ENCODE measurements at regions not wholly inside any gene's neighbourhood (a gene's known extent, or its start where the extent isn't known, plus 50 kb on each side); places are given as distances from the start of the nearest gene placed in this dataset.

- in situ Hi-C loops (cut with HindIII; ENCODE audit: low pct_unique_long_range_greater_than_20kb, low sequenced_read_pairs) (no loop called here), intact Hi-C loops (cut with micrococcal nuclease; ENCODE audit: unreplicated experiment) (no loop called here)
- ATAC-seq (no peak), DNase-seq (ENCODE audit: low read depth, low spot score) (no peak)
- ChIA-PET CTCF (no interaction called here), POLR2A (interaction anchor here (0.8 kb wide), 1 partner anchor 13 kb away, joined by 3 read pairs; no protein-coding TSS in a partner anchor)
- Histone ChIP-seq H3K27me3 (ENCODE audit: control insufficient read depth, insufficient read depth, low read length) (no peaks in the 10 kb centered on the region), H3K4me1 (ENCODE audit: control insufficient read depth, insufficient read depth, low read length) (no peaks in the 10 kb centered on the region), H3K27ac (ENCODE audit: low read length) (no peak overlapping the region), H3K9me3 (ENCODE audit: control insufficient read depth, insufficient read depth, low read depth, low read length) (no peaks in the 10 kb centered on the region; the same call in 1 of the 2 replicates), H3K4me3 (ENCODE audit: low read depth in 2 of 2, low read length in 2 of 2) (no peak overlapping the region), H3K36me3 (ENCODE audit: control insufficient read depth, insufficient read depth, low read length) (no peaks in the 10 kb centered on the region)
- TF ChIP-seq SIN3A (IDR thresholded peaks at IDR 0.05; ENCODE audit: borderline replicate concordance, insufficient read depth, low read depth, low read length) (no peak), POLR2AphosphoS5 (IDR thresholded peaks at IDR 0.05; ENCODE audit: low read depth, low read length) (no peak), CTCF (IDR thresholded peaks at IDR 0.05) (no peak), REST (IDR thresholded peaks at IDR 0.05; ENCODE audit: insufficient read depth in 1 of 2, low read depth in 2 of 2, low read length in 1 of 2) (no peak), TCF7L2 (IDR thresholded peaks at IDR 0.05; ENCODE audit: low read depth, low read length) (no peak)
- no TSS peak for BruUV-seq (replicated peaks)
These were observed 100.1 kb downstream of the HOXA1 start for GRCh38 chr7:26995666-26996065.

DNA sequence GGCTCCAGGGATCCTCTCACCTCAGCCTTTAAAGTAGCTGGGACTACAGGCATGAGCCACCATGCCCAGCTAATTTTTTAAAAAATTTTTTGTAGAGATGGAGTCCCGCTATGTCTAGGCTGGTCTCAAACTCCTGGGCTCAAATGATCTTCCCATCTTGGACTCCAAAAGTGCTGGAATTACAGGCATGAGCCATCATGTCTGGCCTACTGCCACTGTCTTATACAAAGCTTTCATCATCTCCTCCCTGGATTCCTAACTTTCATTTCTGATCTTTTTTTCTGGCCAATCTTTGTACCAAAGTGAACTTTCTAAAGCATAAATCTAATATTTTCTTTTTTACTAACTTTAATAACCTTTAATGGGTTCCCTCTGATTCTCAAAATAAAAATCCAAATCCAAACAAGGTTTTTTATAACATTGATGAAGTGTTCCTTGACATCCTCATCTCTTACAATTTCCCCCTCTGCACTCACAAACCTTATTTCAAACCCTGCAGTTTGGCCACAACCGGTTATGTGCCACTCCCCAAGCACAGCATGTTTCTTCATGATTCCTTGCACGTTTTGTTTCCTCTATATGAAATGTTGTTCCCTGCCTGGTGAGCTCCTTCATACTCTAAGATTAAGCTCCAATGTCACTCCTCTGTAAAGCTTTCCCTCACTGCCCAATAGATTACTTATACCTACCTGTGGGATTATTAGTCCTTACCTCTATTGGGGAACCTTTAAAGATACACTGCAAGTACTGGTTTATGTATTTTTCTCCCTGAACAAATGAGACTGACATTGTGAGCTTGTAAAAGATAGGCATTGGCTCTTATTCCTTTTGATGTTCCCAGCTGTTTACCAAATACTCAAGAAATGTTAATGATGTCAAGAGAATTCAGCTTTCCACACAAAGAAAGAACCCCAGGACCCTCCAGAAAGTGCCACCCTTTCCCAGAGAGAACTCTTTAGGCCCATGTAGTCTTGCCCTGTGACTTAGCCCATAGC lies 101.7 kb downstream of the HOXA1 start:
- in situ Hi-C loops (cut with HindIII; ENCODE audit: low pct_unique_long_range_greater_than_20kb, low sequenced_read_pairs), result no loop called here
- Histone ChIP-seq H3K4me3 (ENCODE audit: low read depth in 2 of 2, low read length in 2 of 2) (no peak overlapping the region), H3K27ac (ENCODE audit: low read length) (no peak overlapping the region), H3K4me1 (ENCODE audit: control insufficient read depth, insufficient read depth, low read length) (no peaks in the 10 kb centered on the region), H3K9me3 (ENCODE audit: control insufficient read depth, insufficient read depth, low read depth, low read length) (no peaks in the 10 kb centered on the region; the same call in 1 of the 2 replicates), H3K27me3 (ENCODE audit: control insufficient read depth, insufficient read depth, low read length) (no peaks in the 10 kb centered on the region), H3K36me3 (ENCODE audit: control insufficient read depth, insufficient read depth, low read length) (no peaks in the 10 kb centered on the region)
- no peak for DNase-seq (ENCODE audit: low read depth, low spot score)
- ChIA-PET POLR2A (interaction anchor here (0.6 kb wide), 1 partner anchor 14 kb away, joined by 7 read pairs; no protein-coding TSS in a partner anchor), CTCF (interaction anchor here (0.6 kb wide), 1 partner anchor 126 kb away, joined by 4 read pairs; no protein-coding TSS in a partner anchor)
- intact Hi-C loops (cut with micrococcal nuclease; ENCODE audit: unreplicated experiment), result no loop called here
- BruUV-seq (replicated peaks), result no TSS peak
- no peak for ATAC-seq
- TF ChIP-seq TCF7L2 (IDR thresholded peaks at IDR 0.05; ENCODE audit: low read depth, low read length), result no peak
- no peak for TF ChIP-seq POLR2AphosphoS5 (IDR thresholded peaks at IDR 0.05; ENCODE audit: low read depth, low read length)
- no peak for TF ChIP-seq CTCF (IDR thresholded peaks at IDR 0.05)
- TF ChIP-seq SIN3A (IDR thresholded peaks at IDR 0.05; ENCODE audit: borderline replicate concordance, insufficient read depth, low read depth, low read length), result no peak
- no peak for TF ChIP-seq REST (IDR thresholded peaks at IDR 0.05; ENCODE audit: insufficient read depth in 1 of 2, low read depth in 2 of 2, low read length in 1 of 2)

All from Panc1 (cell line).